Adipocyte (in vitro differentiated cells): ENCODE measurements at regions not wholly inside any gene's neighbourhood (a gene's known extent, or its start where the extent isn't known, plus 50 kb on each side); places are given as distances from the start of the nearest gene placed in this dataset.

Source experiments
- DNase-seq: peaks from one replicate; pipeline ENCODE4 v3.0.0-alpha.2; 2015; ENCODE audit warnings: low read depth
- H3K27me3 ChIP-seq: replicated peaks from 2 replicates; pipeline ENCODE4 v1.7.0; 2013; ENCODE audit warnings: mild to moderate bottlenecking, low read length, moderate library complexity; ENCODE audit not compliant: control insufficient read depth, insufficient read depth
- H3K36me3 ChIP-seq: 2 replicates; pipeline ENCODE4 v1.7.0; 2013; ENCODE audit warnings: low read length, mild to moderate bottlenecking, moderate library complexity; ENCODE audit not compliant: control insufficient read depth, insufficient read depth, severe bottlenecking
- H3K4me1 ChIP-seq: 2 replicates; pipeline ENCODE4 v1.7.0; 2013; ENCODE audit warnings: mild to moderate bottlenecking, low read length, moderate library complexity; ENCODE audit not compliant: control insufficient read depth, insufficient read depth
- H3K4me3 ChIP-seq: 2 replicates; pipeline ENCODE4 v1.7.0; 2013; ENCODE audit warnings: mild to moderate bottlenecking, low read length, moderate library complexity
- H3K9ac ChIP-seq: 2 replicates; pipeline ENCODE4 v1.7.0; 2013; ENCODE audit warnings: mild to moderate bottlenecking, low read length, moderate library complexity
- H3K9me3 ChIP-seq: 2 replicates; pipeline ENCODE4 v1.7.0; 2013; ENCODE audit warnings: mild to moderate bottlenecking, low read length, moderate library complexity; ENCODE audit not compliant: control insufficient read depth

GRCh38 chr21:23718446-23719285, 1888.6 kb downstream of the MRPL39 start:
- Histone ChIP-seq H3K4me1 (no peaks in the 10 kb centered on the region), H3K9ac (no peak overlapping the region), H3K9me3 (no peaks in the 10 kb centered on the region), H3K4me3 (no peak overlapping the region), H3K27me3 (no peaks in the 10 kb centered on the region), H3K36me3 (no peaks in the 10 kb centered on the region)
- no peak for DNase-seq

GRCh38 chr21:23712166-23712565, 1895.1 kb downstream of the MRPL39 start:
- Histone ChIP-seq H3K4me3 (no peak overlapping the region), H3K4me1 (no peaks in the 10 kb centered on the region), H3K9ac (no peak overlapping the region), H3K27me3 (no peaks in the 10 kb centered on the region), H3K9me3 (no peaks in the 10 kb centered on the region), H3K36me3 (no peaks in the 10 kb centered on the region)
- no peak for DNase-seq

- no peak overlapping the region for H3K9ac ChIP-seq
- no peaks in the 10 kb centered on the region for H3K36me3 ChIP-seq
- DNase-seq, result no peak
- H3K27me3 ChIP-seq, result no peaks in the 10 kb centered on the region
- H3K9me3 ChIP-seq, result peaks cover 2% of the 10 kb centered on the region
- no peaks in the 10 kb centered on the region for H3K4me1 ChIP-seq
- H3K4me3 ChIP-seq, result no peak overlapping the region
Measured at GRCh38 chr21:23706431-23706830, 1900.8 kb downstream of the MRPL39 start.

- Histone ChIP-seq H3K36me3 (no peaks in the 10 kb centered on the region), H3K27me3 (no peaks in the 10 kb centered on the region), H3K4me1 (no peaks in the 10 kb centered on the region), H3K9ac (no peak overlapping the region), H3K9me3 (peaks cover 19% of the 10 kb centered on the region), H3K4me3 (no peak overlapping the region)
- no peak for DNase-seq
Measured at GRCh38 chr21:23699402-23699801, 1907.9 kb downstream of the MRPL39 start.

- Histone ChIP-seq H3K27me3 (no peaks in the 10 kb centered on the region), H3K9ac (no peak overlapping the region), H3K36me3 (no peaks in the 10 kb centered on the region), H3K9me3 (peaks cover 19% of the 10 kb centered on the region), H3K4me3 (no peak overlapping the region), H3K4me1 (no peaks in the 10 kb centered on the region)
- no peak for DNase-seq
Measured at GRCh38 chr21:23698619-23699018, 1908.7 kb downstream of the MRPL39 start.

- Histone ChIP-seq H3K36me3 (no peaks in the 10 kb centered on the region), H3K4me3 (no peak overlapping the region), H3K9me3 (peaks cover 15% of the 10 kb centered on the region), H3K27me3 (no peaks in the 10 kb centered on the region), H3K9ac (no peak overlapping the region), H3K4me1 (no peaks in the 10 kb centered on the region)
- no peak for DNase-seq
Measured at GRCh38 chr21:23695443-23695842, 1911.8 kb downstream of the MRPL39 start.

- H3K27me3 ChIP-seq, result no peaks in the 10 kb centered on the region
- H3K9ac ChIP-seq, result no peak overlapping the region
- H3K9me3 ChIP-seq, result peaks cover 4% of the 10 kb centered on the region
- no peak for DNase-seq
- no peaks in the 10 kb centered on the region for H3K4me1 ChIP-seq
- no peak overlapping the region for H3K4me3 ChIP-seq
- H3K36me3 ChIP-seq, result no peaks in the 10 kb centered on the region
Measured at GRCh38 chr21:23694390-23694789, 1912.9 kb downstream of the MRPL39 start.

GRCh38 chr21:23690316-23690715, 1917.0 kb downstream of the MRPL39 start:
- no peaks in the 10 kb centered on the region for H3K36me3 ChIP-seq
- H3K4me3 ChIP-seq, result no peak overlapping the region
- H3K27me3 ChIP-seq, result no peaks in the 10 kb centered on the region
- no peaks in the 10 kb centered on the region for H3K4me1 ChIP-seq
- H3K9me3 ChIP-seq, result no peaks in the 10 kb centered on the region
- no peak for DNase-seq
- no peak overlapping the region for H3K9ac ChIP-seq

GRCh38 chr21:23686737-23687523, 1920.4 kb downstream of the MRPL39 start:
- Histone ChIP-seq H3K27me3 (no peaks in the 10 kb centered on the region), H3K9me3 (no peaks in the 10 kb centered on the region), H3K4me1 (no peaks in the 10 kb centered on the region), H3K36me3 (no peaks in the 10 kb centered on the region), H3K9ac (no peak overlapping the region), H3K4me3 (no peak overlapping the region)
- no peak for DNase-seq

- Histone ChIP-seq H3K9ac (no peak overlapping the region), H3K9me3 (no peaks in the 10 kb centered on the region), H3K36me3 (no peaks in the 10 kb centered on the region), H3K4me1 (no peaks in the 10 kb centered on the region), H3K27me3 (no peaks in the 10 kb centered on the region), H3K4me3 (no peak overlapping the region)
- DNase-seq, result no peak
Measured at GRCh38 chr21:23684431-23684830, 1922.8 kb downstream of the MRPL39 start.

- Histone ChIP-seq H3K27me3 (no peaks in the 10 kb centered on the region), H3K9ac (no peak overlapping the region), H3K9me3 (no peaks in the 10 kb centered on the region), H3K4me1 (no peaks in the 10 kb centered on the region), H3K4me3 (no peak overlapping the region), H3K36me3 (no peaks in the 10 kb centered on the region)
- DNase-seq, result no peak
Measured at GRCh38 chr21:23664193-23664694, 1943.0 kb downstream of the MRPL39 start.
